Stimulated activated CD8-positive, alpha-beta memory T cell treated with anti-CD3 and anti-CD28 coated beads, Interleukin-7, amount 100 ng/mL, for 4 hours (primary cell): ENCODE measurements at regions not wholly inside any gene's neighbourhood (a gene's known extent, or its start where the extent isn't known, plus 50 kb on each side); places are given as distances from the start of the nearest gene placed in this dataset.
"Not testable (repeated sequence)": the region's sequence is repeated elsewhere in the genome, so short reads cannot be mapped to it uniquely, and the experiment has no call there.

Source experiments
- DNase-seq, 2 donors: peaks; one replicate each; pipeline ENCODE4 v3.0.0-alpha.2; 2020; ENCODE audit warnings: low read depth in 2 of 2

GRCh38 chr3:74978684-74979083, 364.2 kb upstream of the CNTN3 start:
- DNase-seq = no peak

- not testable (repeated sequence) for DNase-seq
Measured at GRCh38 chr3:74985028-74985904, 370.8 kb upstream of the CNTN3 start.

- no peak for DNase-seq
Measured at GRCh38 chr3:74988095-74988494, 373.6 kb upstream of the CNTN3 start.

- DNase-seq = no peak
Measured at GRCh38 chr3:74992898-74993297, 378.4 kb upstream of the CNTN3 start.

GRCh38 chr3:75001330-75001729, 386.9 kb upstream of the CNTN3 start:
- no peak for DNase-seq

- no peak for DNase-seq
Measured at GRCh38 chr3:75012791-75013331, 398.4 kb upstream of the CNTN3 start.

GRCh38 chr3:75014008-75014407, 399.5 kb upstream of the CNTN3 start:
- no peak for DNase-seq

GRCh38 chr3:75015280-75015679, 400.8 kb upstream of the CNTN3 start:
- DNase-seq = no peak

- DNase-seq = no peak
Measured at GRCh38 chr3:75035146-75035545, 420.7 kb upstream of the CNTN3 start.

GRCh38 chr3:75042941-75043340, 428.5 kb upstream of the CNTN3 start:
- no peak for DNase-seq

GRCh38 chr3:75048650-75049049, 434.2 kb upstream of the CNTN3 start:
- no peak for DNase-seq

- DNase-seq = no peak
Measured at GRCh38 chr3:75049533-75049932, 435.1 kb upstream of the CNTN3 start.

- no peak for DNase-seq
Measured at GRCh38 chr3:75059120-75059519, 444.7 kb upstream of the CNTN3 start.

GRCh38 chr3:75061806-75062205, 447.3 kb upstream of the CNTN3 start:
- no peak for DNase-seq

GRCh38 chr3:75075158-75075557, 460.7 kb upstream of the CNTN3 start:
- DNase-seq = no peak

- no peak for DNase-seq
Measured at GRCh38 chr3:75076481-75076880, 462.0 kb upstream of the CNTN3 start.

GRCh38 chr3:75078290-75078689, 463.8 kb upstream of the CNTN3 start:
- no peak for DNase-seq

GRCh38 chr3:75082845-75083244, 468.4 kb upstream of the CNTN3 start:
- DNase-seq = no peak

- DNase-seq = no peak
Measured at GRCh38 chr3:75089841-75090240, 475.4 kb upstream of the CNTN3 start.

- DNase-seq = no peak
Measured at GRCh38 chr3:75101329-75102147, 487.1 kb upstream of the CNTN3 start.

GRCh38 chr3:75110741-75111140, 496.3 kb upstream of the CNTN3 start:
- no peak for DNase-seq

- no peak for DNase-seq
Measured at GRCh38 chr3:75115695-75116094, 501.2 kb upstream of the CNTN3 start.

GRCh38 chr3:75118779-75119178, 504.3 kb upstream of the CNTN3 start:
- no peak for DNase-seq
